Muscle of arm (tissue), 1 donor: ENCODE measurements at regions not wholly inside any gene's neighbourhood (a gene's known extent, or its start where the extent isn't known, plus 50 kb on each side); places are given as distances from the start of the nearest gene placed in this dataset.

ENCODE experiments used
- DNase-seq: peaks from one replicate; pipeline ENCODE4 v3.0.0-alpha.2; 2013

DNA sequence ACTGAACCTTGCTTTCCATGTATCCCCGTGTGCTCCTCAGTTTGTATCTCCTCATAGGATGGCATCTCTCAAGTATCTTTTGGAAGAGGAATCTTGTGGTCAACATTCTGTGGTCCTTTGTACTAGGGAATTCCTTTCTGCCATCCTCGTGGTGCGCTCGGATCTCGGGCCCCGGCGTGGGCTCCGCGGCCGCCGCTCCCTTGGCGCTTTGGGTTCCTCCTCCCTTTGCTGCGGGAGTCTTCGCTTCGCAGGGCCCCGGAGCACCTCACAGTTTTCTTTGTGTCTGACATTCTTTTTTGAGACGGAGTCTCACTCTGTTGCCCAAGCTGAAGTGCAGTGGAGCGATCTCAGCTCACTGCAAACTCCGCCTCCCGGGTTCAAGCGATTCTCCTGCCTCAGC, 264.7 kb downstream of the IRS2 start:
- DNase-seq: no peak

DNA sequence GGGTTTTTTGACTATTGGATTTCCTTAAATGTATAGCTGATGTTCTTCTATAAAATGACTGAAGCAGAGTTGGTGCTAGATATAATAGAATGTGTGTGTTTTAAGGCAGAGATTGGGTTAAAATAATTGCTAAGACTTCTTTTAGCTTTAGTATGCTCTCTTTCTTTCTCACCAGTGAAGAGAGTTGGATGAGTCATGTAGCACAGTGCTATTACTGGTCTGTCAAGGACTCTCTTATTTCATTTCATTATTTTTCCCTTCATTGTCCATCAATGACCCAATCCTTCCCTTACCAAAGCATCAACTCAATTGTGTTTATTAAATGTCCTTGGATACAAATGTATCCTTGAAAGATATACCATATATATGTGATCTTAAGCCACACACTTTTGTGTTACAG, 268.9 kb downstream of the IRS2 start:
- no peak for DNase-seq

DNA sequence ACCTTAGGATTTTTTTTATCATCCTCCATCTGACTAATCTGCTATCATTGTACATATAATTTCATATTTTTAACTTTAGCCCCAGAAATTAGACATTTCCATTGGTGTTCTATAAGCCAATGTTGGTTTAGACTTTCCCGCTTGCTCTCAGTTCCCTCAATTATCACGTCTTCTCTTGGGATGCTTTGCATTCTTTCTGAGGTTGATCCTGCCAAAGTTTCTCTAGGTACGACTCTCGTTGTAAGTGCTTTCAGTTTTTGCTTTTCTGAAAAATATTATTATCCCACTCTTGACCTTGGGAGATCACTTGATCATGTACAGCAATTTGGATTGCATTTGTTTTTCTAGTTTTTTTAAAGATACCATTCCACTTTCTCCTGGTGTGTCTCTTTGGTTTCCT, 270.2 kb downstream of the IRS2 start:
- DNase-seq: no peak

DNA sequence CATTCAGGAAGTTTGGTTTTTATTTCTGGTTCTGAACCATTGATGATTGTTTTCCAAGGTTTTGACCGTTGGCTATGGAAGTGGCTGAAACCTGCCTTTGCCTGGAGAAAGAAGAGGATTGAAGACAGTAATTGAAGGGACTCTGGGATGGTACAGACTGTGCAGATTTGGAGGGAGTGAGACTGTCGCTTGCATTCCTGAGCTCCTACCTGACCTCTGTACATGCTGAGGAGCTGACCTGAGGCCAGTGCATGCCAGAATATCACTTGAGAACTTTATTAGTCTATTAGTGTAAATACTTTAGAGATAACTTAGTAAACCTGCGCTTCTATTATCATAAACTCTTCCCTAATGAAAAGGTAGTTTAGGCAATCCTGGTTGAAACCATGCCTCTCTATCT, 276.4 kb downstream of the IRS2 start:
- no peak for DNase-seq

DNA sequence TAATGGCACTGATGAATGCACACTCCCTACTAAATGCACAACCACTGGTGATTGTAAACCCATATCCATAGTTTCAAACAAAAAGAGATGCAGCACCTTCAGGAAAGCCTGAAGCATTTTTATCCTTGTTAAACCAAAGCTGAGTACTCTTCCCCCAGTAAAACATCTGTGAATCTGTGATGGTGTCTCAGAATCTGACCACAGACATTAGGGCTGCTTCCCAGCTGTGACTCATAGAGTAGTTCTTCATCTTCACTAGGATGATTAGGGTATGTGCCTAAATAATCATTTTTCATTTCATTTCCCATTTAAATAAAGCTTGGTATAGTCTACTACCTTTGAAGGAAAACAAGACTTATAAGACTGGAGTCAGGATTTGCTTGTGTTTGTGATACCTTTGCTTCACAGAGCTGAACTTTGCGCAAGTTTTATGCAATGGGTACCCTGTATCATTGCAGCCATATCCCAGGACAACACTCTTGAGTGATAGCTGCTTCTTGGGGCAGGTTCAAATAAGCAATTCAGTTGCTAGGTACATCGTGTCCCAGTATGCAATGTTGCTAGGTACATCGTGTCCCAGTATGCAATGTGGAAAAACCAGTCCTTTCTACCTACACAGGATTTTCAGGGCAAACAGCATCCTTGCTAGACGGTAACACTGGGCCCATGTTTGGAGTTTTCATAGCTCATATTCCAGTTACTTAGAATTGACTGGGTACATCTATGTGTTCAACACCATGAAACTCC, 277.1 kb downstream of the IRS2 start:
- no peak for DNase-seq

DNA sequence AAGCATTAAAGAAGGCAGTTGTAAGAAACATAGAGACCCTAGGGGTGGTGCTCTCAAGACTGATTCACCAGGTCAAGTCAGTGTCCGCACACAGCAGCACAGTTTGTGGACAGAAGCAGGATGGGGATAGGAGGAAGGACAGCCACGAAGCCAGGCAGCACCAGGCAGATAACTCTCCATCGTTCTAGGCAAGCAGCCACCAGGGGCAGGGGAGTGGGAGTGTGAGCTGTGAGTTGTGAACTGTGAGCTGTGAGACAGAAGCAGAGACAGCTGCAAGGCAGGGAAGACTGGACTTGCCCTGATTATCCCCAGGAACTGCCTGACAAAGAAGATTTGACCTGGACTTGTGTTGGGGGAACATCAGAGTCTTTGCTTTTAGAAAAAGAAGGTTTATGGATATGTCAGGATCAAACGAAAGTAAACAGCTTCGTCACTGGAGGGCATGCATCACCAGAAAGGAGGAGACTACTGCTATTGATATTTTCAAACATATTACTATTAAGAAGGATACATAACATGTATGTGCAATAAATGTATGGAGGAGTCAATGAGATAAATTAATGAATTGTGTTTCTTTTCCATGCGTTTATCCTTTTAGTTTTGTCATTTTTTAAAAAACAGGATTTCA, 286.1 kb downstream of the IRS2 start:
- no peak for DNase-seq

DNA sequence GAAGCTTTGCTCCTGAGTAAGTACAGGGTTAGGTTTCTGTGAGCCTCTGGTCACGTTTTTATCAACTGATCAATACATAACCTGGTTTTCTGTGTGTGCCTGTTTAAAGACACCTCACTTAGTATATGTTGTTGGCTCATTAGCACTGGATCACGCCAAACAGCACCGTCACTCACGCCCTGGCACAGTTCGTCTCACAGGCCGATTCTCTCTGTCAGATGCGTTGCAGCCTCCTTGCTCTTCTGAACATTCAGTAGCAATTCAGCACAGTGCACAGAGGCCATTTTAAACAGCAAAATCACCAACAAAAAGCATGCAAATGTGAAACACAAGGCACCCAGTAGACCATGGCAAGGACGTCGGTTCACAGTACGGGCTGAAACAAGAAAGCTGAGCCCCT, 288.5 kb downstream of the IRS2 start:
- no peak for DNase-seq

DNA sequence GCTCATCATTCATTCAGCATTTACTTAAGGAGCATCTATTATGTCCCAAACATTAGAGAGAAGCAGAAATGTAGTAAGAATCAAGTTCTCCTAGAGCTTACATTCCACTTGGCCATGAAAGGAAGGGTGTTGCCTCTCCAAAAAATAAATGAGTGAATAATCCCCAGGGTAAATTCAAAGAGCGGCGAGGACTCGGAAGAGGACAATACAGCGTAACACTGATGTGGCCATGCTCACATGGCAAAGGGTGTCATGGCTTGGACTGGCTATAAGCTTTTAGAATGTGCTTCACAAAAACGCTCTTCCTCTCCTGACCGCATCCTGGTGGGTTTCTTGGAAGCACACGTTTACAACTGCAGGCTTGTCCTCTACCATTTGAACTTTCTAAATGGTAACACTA, 290.2 kb downstream of the IRS2 start:
- DNase-seq: no peak

DNA sequence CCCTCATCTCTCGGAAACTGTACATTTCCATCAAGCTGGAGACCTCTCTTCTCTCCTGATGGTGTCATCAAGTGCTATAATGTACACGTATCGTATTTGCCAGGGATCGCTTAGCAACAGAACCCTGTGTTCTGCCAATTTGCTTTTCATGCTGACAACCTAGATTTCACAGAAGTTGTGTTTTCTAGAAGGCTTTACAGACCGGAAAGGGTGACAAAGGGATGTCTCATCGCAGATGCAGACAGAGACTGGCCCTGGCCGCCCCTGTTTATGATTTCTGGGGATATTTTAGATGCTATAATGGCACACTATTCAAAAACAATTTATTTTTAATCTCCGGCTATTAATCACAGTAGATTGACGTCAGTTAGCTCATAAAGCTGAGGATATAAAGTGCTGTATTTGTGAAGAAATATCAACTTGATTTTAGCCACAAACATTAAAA, 291.4 kb downstream of the IRS2 start:
- DNase-seq: peak; percentile 49

DNA sequence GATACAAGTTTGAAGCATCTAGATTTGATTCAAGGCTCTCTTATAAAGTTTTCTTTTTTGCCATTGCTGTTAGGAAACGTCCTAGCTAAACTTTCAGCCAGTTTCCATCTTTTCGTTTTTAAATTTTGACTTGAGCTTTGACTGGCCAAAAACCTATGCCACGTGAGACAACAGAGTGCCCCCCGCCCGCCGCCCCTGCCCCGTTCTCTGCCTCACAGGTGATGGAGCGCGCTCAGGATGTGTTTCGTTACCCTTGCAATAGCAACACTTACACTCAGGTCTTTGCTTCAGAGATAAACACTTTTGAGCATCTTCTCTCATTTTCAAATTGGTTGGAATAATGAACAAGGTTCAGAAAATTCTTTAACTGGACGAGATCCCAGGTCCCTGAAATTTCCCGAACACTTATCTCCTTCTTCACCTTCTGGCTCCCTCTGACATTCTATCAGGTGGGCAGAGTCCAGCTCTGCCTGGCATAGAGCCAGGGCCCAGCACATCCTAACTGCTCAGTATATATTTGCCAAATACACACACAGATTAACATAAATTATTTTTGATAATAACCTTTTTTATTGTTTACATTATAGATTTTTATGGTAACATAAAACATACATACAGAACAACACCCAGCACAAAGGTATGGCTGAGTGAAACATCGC, 301.1 kb downstream of the IRS2 start:
- no peak for DNase-seq

DNA sequence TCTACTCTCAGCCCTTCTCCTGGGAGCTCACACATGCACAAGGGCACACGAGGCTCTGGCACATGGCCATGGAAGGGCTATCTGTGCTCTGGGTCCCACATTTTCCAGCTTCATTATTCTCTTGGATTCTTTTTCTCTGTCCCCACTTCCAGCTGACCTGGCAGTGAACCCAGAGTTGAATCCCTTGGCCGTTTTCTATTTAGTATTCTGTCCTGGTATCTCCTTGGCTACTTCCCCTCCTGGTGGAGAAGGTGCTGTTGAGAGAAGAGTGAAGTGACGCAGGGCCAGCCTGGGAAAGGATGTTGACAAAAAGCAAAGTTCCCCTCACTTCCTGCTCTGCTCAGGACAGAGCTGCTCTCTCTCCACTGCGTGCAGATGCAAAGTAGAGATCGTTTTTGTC, 303.1 kb downstream of the IRS2 start:
- no peak for DNase-seq

DNA sequence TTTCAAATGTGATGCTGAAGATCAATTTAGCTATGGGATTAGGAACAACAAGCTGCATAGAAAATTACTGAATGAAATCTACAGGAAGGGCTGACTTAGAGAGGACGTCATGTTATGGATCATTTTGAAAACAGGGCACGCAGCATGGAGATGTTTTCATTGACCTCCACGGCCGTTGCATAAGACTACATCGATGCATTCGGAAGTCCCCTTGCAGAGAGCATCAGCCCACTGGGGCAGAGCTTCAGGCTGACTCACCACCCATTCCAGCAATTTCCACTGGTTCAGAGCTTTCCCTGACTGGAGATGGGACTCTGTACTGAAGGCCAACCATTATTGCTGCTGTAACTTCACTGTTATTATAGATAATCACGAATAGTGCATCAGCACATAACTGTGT, 305.3 kb downstream of the IRS2 start:
- DNase-seq: no peak

DNA sequence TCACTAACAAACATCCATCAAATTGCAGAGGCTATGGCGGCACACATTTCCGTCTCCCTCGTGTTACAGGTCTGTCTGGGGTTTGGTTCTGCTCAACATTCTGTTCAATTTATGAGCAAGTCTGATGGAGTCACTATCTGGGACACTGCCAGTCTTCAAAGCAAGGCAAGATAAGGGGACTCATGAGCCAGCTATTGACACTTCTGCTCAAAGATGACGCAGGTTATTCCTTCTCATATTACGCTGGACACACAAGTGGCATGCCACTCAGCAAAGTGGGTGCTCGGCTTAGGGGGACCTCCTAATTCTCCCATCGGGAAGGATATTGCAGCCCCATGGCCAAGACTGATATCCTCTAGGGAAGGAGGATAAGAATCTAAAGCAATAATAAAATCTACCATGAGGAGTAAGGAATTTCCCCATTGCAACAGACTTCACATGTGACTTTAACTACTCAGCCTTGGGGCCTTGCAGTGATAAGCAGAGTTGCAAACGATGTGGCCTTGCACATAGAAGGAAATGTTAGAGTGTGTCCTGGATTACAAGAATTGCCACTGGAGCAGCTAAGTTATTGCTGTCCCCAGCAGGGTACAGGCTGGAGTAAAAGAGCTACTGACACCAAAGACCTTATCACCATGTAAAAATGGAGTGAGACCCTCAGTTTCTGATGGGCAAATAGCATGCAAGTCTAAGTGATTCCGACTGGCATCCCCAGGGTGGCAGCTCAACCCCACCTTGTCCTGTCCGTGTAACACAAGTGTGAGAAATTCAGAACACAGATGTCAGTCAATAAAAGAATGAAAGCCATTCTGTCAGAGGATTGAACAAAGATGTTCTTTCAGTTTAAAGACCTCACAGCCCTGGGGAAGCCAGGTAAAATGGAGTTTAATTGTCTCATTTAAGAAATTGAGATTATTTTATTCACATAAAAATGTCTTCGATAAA, 306.1 kb downstream of the IRS2 start:
- DNase-seq: no peak

DNA sequence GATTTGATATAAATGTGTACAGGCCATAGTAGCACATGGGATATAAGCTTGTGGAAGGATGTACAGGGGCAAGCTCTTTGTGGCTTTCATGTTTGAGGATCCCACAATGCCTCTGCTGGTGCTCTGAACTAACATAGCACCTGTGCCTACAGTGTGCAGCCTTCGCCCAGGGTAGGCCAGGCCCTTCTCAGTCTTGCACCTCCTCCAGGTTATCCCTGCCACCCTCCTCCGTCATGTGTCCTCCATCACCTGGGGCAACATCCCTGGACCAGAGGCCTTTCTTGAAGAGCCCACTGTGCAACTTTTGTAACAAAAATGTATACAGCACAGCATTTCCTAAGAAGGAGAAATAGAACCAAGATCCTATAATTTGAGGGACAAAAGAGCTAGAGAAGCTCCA, 306.8 kb downstream of the IRS2 start:
- DNase-seq: no peak

DNA sequence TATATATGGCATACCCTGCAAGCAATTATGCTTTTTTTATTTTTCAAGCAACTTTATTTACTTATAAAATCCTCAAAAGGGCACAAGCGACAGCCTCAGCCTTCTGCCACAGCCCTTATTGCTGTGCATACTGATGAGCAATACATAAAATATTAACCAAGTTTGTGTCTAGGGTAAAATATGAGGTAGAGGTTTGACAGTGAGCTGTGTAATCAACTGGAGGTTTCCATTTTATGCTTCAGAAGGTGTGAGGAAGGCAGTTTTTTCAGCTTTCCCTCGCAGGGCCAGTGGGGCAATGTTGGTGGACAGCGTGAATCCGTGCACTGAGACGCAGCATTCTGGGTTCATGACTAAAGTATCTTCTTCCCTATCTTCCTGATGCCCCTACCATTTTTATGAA, 310.4 kb downstream of the IRS2 start:
- no peak for DNase-seq

DNA sequence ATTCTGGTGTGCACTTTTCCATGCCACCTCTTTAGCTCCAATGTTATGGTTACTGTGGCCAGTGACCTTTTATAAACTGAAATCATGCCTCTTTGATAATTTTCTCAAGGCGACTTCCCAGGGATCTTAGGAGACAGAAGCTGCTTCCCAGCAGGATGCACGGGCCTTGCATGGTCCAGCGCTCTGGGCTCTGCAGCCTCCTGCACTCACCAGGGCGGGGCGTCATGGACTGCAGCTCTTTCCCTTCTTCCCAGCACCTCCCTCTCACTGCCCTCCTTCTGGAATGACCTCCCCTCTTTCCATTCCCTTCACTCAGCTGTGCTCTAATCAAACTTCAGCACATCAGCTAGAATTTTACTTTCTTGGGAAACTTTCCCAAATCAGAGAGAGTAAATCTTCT, 318.3 kb downstream of the IRS2 start:
- DNase-seq: no peak

DNA sequence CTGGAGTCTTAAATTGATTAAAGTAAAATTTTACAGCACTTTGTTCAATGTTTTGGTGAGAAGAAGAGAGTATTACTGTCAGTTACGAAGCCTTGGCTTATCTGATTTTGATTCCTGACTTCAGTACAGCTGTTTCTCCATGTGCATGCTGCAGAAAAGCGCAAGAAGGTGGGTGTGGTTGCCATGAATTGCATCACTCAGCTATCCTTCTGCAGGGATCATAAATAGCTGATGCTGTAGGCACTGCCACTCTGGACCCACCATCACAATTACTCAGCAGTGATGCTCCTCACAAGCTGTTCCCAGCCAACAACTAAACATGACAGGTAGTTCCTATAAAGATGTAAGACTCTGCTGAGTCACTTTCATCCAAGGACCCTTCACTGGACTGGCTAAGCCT, 321.2 kb downstream of the IRS2 start:
- no peak for DNase-seq

DNA sequence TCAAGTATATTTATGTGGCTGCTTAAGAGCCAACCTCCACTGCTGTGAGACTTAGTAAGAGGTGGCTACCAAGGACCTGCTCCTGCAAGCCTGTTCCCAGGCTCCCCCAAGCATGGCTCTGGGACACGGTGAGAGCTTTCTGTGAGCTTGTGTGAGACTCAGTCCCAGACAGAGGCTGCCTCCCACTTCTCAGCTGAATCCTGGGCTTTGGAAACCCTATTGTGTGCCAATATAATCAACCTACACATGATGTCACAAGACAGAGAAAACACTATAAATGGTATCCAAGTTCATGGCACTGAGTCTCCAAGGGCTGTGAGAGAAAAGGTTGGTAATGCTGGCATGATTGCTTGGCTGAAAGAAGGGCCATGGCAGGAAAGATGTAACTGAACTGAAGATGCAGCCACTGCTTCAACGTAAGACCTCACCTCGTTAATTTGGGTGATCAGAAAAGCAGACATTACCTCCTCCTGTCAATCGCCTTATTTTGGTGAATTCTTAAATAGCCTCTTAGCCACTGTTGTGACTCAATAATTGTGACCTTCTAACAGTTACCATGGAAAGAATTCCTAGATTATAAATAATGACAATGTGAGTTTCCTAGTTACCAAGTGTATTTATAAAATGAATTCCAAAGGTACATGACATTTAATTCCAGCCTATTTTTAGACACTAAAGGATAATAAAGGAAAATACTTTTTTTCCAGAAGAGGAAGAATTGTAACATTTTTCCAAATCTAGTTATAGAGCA, 332.0 kb downstream of the IRS2 start:
- DNase-seq: peak; percentile 15

DNA sequence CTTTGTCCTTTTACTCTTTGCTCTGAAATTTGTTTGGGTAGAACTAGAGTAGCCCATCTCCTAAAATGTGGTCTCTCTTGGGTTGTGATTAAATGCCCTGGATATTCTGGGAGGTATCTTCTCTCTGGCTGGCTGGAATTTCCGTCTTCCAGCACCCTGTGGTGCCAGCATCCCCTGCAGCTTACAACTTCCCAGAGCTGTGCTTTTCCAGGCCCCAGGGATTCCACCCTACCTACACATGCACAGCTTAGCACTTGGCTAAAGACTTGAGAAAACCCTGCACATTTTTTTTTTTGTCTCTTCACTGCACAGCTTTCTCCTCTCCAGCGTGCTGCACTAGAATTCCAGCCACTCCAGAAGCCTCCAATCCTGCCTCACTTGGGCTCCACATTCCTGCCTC, 334.7 kb downstream of the IRS2 start:
- no peak for DNase-seq

DNA sequence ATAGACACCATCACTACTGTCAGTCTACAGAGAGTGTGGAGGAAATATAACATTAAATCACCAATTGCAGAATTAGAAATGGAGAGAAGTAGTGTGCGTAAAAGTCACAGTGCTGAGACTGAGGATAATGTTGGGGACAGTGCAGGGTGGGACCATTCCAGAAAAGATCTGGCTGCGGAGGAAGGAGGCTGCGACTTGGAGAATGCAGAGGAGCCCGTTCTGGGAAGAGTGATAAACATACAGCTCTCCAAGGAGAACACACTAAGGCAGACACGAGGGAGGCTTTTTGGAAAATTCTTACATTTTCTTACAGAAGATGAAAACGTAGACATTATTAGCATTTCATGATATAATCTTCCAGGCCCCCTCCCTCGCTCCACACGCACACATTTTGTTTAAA, 337.8 kb downstream of the IRS2 start:
- no peak for DNase-seq

DNA sequence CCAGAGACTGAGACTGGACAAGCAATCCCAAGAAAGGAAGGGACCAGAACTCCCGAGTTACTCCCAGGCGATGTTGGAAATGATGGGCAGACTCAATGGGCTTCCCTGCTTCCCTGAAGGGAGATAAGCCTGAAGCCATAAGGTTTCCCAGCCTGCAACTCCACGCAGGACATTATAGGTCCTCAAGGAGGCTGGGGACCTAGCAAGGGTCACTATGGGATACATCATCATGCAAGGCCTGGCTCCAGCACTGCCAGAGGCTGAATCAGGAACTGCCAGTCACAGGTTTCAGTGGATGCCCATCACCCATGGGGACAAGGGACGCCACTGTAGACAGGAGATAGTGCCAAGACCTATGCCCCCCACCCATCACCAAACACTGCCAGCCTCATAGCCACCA, 338.7 kb downstream of the IRS2 start:
- DNase-seq: no peak

DNA sequence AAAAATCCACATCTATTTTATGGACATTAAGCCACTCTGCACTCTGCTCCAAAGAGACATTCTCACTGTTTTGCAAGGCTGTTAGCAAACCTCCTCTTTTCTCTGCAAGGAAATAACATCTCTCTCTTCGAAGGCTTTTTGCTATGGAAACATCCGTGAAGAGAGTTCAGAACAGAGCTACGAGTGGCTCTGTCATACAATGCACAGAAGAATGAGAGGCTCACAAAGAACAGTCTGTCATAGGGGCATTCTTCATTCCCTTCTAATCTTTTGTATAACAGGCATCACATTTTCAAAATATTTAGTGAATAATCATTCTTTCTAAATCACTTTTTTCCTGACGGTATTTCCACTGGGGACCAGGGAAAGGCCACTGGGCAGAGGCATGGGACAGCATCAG, 346.1 kb downstream of the IRS2 start:
- no peak for DNase-seq
